ENCODE measurements at regions not wholly inside any gene's neighbourhood (a gene's known extent, or its start where the extent isn't known, plus 50 kb on each side); places are given as distances from the start of the nearest gene placed in this dataset.

DNA sequence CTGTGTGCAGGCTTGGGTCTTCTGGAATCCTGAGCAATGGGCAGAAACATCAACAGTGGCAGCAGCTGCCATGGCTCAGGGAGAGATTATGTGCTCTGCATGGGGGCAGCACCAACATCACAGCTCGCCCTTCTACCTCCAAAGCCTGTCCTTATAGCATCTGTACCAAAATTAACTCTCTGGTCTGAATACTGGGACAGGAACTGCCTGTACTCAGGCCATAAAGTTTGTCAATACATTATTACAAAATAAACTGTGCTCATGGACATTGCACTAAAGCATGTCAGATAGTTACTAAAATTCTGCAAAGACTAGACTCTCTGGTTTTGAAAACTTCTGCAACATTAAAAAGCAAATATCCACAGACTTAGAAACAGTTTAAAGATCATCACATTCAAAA, 91.6 kb downstream of the ZC3H11B start:
- no peak for DNase-seq

DNA sequence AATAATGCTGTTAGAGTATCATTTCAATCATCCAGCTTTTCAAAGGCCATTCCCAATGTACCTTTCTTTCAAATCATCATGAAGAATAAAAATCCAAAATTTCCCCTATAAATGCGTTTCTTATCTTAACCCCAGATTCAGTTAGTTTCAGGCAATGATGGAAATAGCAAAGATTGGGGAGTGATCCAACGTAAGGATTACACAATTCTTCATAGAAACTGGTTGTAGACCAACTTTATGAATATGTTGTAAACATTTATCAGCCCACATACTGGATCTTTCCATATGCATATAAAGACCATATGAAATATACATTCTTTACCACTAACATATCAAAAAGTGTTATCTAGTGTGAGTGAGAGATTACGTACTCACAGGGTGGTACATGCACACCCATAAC, 92.7 kb downstream of the ZC3H11B start:
- no peak for DNase-seq

GRCh38 chr1:219518907-219519248, 94.0 kb downstream of the ZC3H11B start:
- DNase-seq = no peak

DNA sequence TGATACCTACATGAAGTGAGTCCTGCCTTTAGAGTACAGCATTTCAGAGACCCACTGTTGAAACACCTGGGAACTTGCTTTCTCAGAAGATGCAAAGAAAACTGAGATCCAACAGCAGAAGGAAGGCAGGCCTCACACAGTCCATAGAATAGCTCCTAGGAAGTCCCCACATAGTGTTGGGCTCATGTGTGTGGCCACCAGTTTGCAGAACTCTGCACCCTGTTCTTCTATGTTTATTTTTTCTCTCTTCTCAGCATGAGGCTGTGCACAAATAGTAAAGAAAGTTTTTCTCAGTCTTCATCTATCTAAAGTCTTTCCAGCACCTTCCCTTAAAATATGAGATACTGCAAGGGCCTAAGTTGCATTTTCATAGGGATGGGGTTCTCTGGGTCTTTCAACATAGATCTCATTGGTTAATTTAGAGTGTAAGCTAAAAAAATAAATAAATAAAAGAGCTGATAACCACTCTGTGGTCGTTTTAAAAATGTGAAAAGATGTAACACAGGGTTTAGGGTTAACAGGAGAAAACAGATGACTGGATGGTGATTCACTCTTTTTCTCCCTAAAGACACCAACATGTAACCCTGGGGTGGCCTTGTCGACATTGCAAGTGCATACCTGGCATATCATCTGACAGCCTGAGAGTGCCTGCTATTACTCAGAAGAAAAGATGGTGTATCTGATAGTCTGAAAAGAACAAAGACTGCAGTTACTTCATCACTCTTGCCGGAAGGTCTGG, 94.6 kb downstream of the ZC3H11B start:
- no peak for DNase-seq

GRCh38 chr1:219517031-219517430, 95.9 kb downstream of the ZC3H11B start:
- DNase-seq = no peak

DNA sequence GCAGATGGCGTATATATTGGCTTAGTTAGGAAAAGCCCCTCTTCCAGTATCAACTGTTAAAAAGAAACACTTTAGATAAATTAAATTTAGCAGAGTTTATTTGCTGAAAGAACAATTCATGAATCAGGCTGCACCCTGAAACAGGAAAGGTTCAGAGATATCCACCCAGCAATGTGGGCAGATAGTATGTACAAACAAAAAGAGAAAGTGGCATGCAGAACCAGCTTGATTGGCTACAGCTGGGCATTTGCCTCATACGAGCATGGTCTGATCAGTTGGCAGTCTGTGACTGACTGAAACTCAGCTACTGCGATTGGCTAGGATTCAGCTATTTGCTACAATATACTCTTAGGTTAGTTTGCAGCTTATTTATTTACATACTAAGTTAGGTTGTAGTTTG, 98.2 kb downstream of the ZC3H11B start:
- DNase-seq = no peak

GRCh38 chr1:219507437-219507836, 105.5 kb downstream of the ZC3H11B start:
- no peak for DNase-seq

DNA sequence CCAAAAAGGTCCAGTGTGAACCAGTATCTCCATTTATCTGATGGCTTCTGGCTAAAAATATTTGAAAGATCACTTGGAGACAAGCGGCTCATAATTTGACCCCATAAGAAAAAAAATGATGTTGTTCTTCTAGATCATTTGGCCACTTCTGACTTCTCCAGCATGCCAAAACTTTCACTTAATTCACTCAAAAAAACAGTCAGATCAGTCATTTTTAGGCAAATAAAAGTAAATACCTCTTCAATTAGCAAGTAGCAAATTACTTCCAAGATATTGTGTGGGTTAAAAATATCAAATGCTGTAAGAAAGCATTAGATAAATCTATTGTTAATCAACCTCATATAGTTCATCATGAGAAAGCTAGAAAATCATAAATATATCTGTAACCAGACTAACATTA, 106.0 kb downstream of the ZC3H11B start:
- no peak for DNase-seq

GRCh38 chr1:219506473-219506899, 106.4 kb downstream of the ZC3H11B start:
- DNase-seq = no peak

DNA sequence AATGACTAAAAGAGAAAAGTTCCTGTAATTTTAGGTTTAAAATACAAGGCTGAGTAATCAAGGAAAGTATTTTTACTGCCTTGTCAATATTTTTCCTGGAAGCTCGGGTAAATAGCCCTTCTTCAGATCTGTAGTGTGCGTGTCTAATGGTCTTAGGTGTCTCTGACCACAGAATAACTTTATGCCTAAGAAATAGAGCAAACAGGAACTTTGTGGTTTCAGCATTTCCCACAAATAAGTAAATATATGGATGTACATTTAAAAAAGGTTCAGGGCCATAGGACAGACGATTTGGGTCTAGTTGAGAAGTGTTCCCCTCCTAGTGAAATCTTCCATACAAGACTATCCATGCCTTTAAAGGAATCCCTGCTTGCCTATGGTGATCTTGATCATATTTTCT, 107.0 kb downstream of the ZC3H11B start:
- no peak for DNase-seq

DNA sequence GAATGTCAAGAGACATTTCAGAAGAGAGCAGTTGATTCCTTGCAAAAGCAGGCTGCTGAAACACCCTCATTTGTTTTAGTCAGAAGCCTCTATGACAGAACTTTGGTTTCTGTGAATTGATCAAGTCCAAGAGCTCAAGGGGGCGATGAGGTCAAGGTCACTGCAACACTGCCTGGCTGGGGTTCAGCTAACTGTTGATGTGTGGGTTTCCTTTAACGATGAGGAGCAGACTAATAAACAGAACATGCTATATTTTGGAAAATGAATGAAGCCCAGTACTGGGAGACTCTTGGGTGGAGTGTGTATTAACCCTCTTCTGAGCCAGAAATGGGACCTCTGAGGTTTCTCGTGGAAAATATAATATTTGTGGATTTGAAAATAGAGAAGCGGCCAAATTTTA, 109.3 kb downstream of the ZC3H11B start:
- DNase-seq = no peak

GRCh38 chr1:219500327-219500897, 112.5 kb downstream of the ZC3H11B start:
- no peak for DNase-seq

- DNase-seq = no peak
These were observed 114.2 kb downstream of the ZC3H11B start for GRCh38 chr1:219498666-219499065.

DNA sequence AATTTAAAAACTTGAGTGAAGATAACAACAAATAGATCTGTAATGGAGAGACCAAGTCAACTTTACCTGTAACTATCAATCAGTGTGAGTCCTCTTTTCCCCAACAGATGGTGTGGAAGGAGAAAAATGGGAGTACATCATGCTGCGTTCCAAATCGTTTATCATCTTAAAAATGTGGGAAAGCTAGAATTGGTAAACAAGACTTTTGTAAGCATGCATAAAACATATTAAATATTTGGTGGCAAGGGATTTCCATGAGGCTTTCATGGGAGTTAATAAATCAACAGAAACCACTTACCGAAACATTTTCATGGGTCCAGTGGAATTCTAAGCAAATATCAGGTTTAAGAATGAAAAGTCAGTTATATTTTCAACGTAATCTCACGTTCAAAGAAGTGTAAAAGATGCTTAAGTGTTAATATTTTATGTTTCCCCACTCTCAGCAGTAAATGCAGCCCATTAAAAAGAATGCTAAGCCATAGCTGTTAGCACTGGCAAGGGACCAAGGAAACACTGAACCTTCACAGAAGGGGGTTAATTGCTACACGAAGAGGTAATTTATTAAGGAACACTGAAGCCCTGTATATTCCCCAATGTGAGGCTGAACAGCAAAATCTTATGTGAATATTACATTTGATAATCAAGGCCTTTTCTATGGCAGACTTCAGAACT, 117.0 kb downstream of the ZC3H11B start:
- peak; percentile 81 for DNase-seq

DNA sequence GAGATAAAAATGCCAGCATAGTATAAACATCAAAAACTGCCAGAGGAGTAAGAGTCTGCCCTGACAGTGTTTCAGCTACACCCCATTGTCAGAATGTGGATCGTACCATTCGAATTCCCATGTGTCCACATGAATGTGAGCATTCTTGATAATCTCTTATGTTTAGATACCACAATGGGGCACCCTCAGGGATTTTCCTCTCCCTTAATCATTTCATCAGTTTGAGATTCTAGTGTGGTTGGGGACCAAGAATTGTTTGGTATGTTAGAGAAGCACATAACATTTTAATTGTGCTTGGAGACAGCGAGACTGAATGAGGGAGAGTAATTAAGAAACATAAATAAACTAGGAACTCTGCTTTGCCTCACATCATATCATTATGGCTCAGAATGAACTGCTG, 120.2 kb downstream of the ZC3H11B start:
- no peak for DNase-seq

DNA sequence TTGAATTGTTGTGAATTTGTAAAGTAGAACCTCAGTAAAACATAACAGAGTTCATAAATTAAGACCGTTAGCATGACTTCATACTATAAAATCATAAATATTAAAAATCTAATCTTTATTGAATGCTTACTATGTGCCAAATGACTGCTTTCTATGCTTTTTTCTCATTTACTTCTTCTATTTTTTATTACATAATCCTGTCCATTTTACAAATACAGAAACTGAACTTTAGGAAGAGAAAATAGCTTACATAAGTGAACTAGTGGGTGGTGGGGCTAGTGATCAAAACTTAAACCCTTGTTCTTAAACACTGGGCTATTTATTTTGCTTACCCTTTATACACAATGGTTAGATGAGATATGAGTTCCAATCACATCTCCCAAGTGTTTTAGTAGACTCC, 122.3 kb downstream of the ZC3H11B start:
- DNase-seq = no peak

- no peak for DNase-seq
These were observed 123.3 kb downstream of the ZC3H11B start for GRCh38 chr1:219489636-219490035.

- no peak for DNase-seq
These were observed 124.6 kb downstream of the ZC3H11B start for GRCh38 chr1:219488275-219488674.

DNA sequence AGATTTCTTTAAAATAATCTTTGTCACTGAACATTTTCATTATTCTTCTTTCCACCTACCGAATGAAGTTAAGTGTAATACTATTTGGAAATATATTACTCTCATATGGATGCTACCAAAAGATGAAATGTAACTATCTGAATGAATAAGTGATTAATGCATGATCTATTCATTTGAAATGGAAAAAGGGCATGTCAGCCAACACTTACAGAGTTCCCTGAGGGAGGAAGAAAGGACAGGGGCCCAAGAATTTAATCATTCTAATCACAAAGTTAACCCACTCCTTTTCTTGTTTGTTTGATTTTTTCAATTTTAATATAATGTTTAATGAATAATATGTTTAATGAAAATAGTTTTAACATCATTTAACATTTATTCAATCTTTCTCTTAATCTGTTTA, 129.4 kb downstream of the ZC3H11B start:
- no peak for DNase-seq

DNA sequence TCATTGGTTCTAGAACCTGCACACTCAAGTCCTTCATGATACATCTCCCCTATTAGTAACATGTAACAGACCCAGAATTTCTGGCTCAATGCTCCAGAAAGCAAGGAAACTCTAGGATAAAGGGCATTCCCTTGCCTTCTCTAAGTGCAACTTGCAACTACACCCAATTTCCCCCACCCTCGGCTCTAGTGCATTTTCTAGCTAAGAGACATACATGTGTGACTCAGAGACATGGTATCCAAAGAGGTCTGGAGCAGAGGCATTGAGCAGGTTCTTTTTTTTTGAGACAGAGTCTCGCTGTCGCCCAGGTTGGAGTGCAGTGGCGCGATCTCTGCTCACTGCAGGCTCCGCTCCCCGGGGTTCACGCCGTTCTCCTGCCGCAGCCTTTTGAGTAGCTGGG, 132.9 kb downstream of the ZC3H11B start:
- no peak for DNase-seq

DNA sequence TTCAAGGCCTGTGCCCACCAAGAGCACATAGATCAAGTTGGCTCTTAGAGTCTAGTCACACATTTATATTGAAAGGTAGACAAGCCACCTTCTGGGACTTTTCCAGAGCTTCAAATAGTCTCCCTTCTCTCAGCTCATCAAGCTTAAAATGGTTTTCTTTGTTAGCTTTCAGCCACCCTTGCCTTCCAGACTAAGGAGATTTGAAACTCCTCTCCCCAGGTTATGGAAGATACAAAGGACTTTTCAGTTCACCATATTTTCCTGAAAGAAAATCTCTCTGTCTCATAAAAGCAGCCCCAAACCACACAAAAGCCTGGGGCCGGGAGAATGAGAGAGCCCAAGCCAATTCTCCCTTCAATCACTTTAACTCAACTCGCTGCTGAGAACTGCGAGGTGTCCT, 134.1 kb downstream of the ZC3H11B start:
- DNase-seq = no peak

- DNase-seq = no peak
These were observed 135.0 kb downstream of the ZC3H11B start for GRCh38 chr1:219477861-219478260.

DNA sequence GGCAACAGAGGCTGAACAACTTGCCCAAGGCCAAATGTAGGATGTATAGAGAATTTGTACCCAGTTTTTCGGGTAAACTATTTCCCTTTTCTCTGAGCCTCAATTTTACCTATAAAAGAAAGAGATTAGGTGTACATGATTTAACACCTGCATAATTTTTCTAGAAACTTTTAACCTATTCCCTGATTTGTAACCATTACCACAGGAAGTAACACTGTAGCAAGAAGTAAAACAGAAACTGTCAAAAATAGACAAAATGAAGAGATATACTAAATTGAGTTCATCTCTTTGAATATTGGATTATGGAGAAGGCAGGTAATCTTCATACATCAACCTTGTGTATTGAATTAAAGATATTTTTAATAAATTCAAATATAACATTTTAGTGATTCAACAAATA, 136.2 kb downstream of the ZC3H11B start:
- DNase-seq = no peak

- DNase-seq = no peak
These were observed 136.8 kb downstream of the ZC3H11B start for GRCh38 chr1:219476116-219476515.

DNA sequence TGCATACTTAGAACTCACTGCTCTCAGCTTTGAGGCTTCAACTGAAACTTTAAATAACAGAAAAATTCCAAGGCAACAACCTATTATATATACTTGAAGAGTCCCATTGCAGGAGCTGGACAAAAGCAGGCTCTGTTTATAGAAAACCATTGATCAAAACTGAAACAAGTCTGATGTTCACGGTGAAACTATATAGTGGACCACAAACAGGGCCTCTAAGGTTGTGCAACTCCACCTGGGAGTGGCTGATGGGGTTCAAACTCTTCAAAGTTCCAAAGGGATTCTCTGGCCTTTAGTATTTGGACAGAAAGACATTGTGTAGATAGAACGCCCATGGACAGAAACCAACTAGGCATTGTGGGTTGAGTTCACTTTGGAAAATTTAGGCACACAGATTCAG, 140.3 kb downstream of the ZC3H11B start:
- no peak for DNase-seq

All from NCI-H1105 treated with DMSO at 0.1 percent for 48 hours (cell line).